PFSK-1 (cell line): ENCODE measurements at regions not wholly inside any gene's neighbourhood (a gene's known extent, or its start where the extent isn't known, plus 50 kb on each side); places are given as distances from the start of the nearest gene placed in this dataset.

ENCODE experiments used
- POLR2AphosphoS5 ChIP-seq: IDR thresholded peaks from 2 replicates; pipeline ENCODE4 v1.6.1; 2012; ENCODE audit warnings: low read depth, mild to moderate bottlenecking, control low read depth, low read length, moderate library complexity
- REST ChIP-seq, 2 experiments: IDR thresholded peaks; 2 replicates each; pipeline versions ENCODE4 v1.6.1 to v1.8.0; 2011 to 2012; ENCODE audit warnings: low read depth in 2 of 2, low read length in 2 of 2, control low read depth in 1 of 2, inconsistent platforms in 1 of 2, mild to moderate bottlenecking in 1 of 2, moderate library complexity in 1 of 2; ENCODE audit not compliant: insufficient read depth in 1 of 2
- SIN3A ChIP-seq: IDR thresholded peaks from 2 replicates; pipeline ENCODE4 v1.6.1; 2012; ENCODE audit warnings: mild to moderate bottlenecking, low read length, moderate library complexity, borderline replicate concordance; ENCODE audit not compliant: insufficient read depth
- TAF1 ChIP-seq: IDR thresholded peaks from 2 replicates; pipeline ENCODE4 v1.6.1; 2012; ENCODE audit warnings: low read length, control low read depth, borderline replicate concordance; ENCODE audit not compliant: insufficient read depth

- no peak for TF ChIP-seq TAF1
- TF ChIP-seq SIN3A = no peak
- no peak for TF ChIP-seq REST (IDR thresholded peaks at IDR 0.05; ENCODE audit: insufficient read depth in 1 of 2, low read depth in 2 of 2, low read length in 2 of 2)
- no peak for TF ChIP-seq POLR2AphosphoS5
Measured at GRCh38 chr2:14358339-14358738, 274.2 kb upstream of the LRATD1 start.
